Choroid plexus epithelial cell (primary cell): ENCODE measurements at regions not wholly inside any gene's neighbourhood (a gene's known extent, or its start where the extent isn't known, plus 50 kb on each side); places are given as distances from the start of the nearest gene placed in this dataset.

Experiments used
- DNase-seq: peaks from one replicate; pipeline ENCODE4 v3.0.0-alpha.2; 2010; ENCODE audit warnings: low read depth
- H3K4me3 ChIP-seq: 2 replicates; pipeline ENCODE4 v1.5.1; 2011; ENCODE audit warnings: low read depth, mild to moderate bottlenecking, control low read depth, low read length, moderate library complexity
- CTCF ChIP-seq: conservative IDR thresholded peaks from 2 replicates; pipeline ENCODE4 v1.5.1; 2011; ENCODE audit warnings: low read depth, mild to moderate bottlenecking, control low read depth, inconsistent platforms, low read length, moderate library complexity

- H3K4me3 ChIP-seq = no peak overlapping the region
- DNase-seq = no peak
- no peak for TF ChIP-seq CTCF
Observed at GRCh38 chr7:156590212-156590611, 50.4 kb upstream of the RNF32 start.

GRCh38 chr7:156589808-156590207 is 50.8 kb upstream of the RNF32 start:
- no peak for DNase-seq
- no peak for TF ChIP-seq CTCF
- no peak overlapping the region for H3K4me3 ChIP-seq

DNA sequence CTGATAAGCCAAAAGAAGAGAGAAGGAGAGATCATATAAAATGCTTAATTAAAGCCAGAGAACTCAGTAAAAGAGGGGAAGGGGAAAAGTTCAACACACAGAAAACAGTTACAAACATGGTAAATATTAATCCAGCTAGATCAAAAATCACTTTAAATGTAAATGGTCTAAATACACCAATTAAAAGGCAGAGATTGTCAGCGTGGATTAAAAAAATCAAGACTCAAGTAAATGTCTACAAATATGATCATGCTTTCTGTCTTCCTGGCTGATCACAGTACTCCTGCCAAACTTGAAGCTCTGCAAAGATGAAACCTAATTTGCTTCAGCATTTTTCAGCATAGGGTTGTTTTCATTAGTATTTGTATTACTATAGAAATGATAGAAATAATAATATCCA is 54.6 kb upstream of the RNF32 start:
- no peak for DNase-seq
- no peak for TF ChIP-seq CTCF
- H3K4me3 ChIP-seq = no peak overlapping the region

DNA sequence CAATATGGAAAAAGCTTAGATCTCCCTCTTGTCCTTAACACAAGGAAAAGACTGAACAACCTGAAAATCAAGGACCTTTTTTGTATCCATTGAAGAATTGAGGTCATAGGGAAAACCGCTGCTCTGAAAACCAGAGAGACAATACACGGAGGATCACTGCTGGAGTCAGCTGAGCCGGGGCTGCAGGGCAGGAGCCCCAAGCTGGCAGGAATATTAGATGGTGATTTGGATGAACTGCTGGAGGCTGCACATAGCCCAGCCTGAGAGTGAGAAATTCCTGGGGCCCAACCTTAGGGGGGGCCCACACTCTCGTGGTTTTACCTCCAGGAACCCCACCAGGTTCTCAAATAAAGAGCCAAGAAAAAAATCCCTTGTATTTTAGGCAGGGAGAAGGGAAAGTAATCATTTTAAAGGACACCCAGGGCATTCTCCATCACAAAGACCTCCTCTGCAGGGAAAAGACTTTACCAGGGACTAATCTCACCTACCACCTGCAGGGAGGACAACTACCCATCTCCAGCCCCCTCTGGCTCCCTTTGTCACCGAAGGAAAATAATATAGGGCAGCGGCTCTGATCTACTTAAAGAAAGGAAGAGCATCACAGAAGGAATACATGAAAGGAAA is 55.4 kb upstream of the RNF32 start:
- H3K4me3 ChIP-seq = no peak overlapping the region
- no peak for DNase-seq
- no peak for TF ChIP-seq CTCF

GRCh38 chr7:156582591-156583123 is 57.9 kb upstream of the RNF32 start:
- no peak overlapping the region for H3K4me3 ChIP-seq
- DNase-seq = no peak
- TF ChIP-seq CTCF = no peak

DNA sequence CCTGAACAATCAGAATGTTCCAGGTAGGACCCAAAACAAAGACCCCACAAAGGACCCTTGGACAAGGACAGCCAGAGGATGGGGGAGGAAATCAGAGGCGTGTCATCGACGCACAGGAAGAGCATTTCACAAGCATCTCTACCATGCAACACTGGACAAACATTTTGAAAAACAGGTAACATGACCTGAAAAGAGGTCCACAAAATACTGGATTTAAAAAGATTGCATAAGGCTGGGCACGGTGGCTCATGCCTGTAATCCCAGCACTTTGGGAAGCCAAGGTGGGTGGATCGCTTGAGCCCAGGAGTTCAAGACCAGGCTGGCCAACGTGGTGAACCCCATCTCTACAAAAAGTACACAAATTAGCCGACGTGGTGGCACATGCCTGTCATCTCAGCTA is 60.5 kb upstream of the RNF32 start:
- DNase-seq = no peak
- H3K4me3 ChIP-seq = no peak overlapping the region
- no peak for TF ChIP-seq CTCF

- no peak overlapping the region for H3K4me3 ChIP-seq
- no peak for TF ChIP-seq CTCF
Observed at GRCh38 chr7:156579566-156579965, 61.0 kb upstream of the RNF32 start.

More at GRCh38 chr7:156579566-156579965, 61.0 kb upstream of the RNF32 start:
- no peak for DNase-seq
